Breast epithelium (tissue), 3 donors: ENCODE measurements at regions not wholly inside any gene's neighbourhood (a gene's known extent, or its start where the extent isn't known, plus 50 kb on each side); places are given as distances from the start of the nearest gene placed in this dataset.

Source experiments
- CTCF ChIP-seq, 3 donors: fragments of 450-650 bp; IDR thresholded peaks; one replicate each; pipeline ENCODE4 v1.5.1; 2016 to 2017; ENCODE audit warnings: antibody characterized with exemption in 3 of 3, mild to moderate bottlenecking in 3 of 3, moderate library complexity in 3 of 3
- POLR2AphosphoS5 ChIP-seq, 3 donors: sonication (generic); formaldehyde crosslinking; IDR thresholded peaks; one replicate each; pipeline ENCODE4 v1.6.1; 2017; ENCODE audit warnings: antibody characterized with exemption in 3 of 3

- TF ChIP-seq POLR2AphosphoS5 (IDR thresholded peaks at IDR 0.05) (no peak), CTCF (IDR thresholded peaks at IDR 0.05) (no peak)
Observed at GRCh38 chr12:131499864-131500190, 211.1 kb upstream of the SFSWAP start.
